HepG2 (cell line): ENCODE measurements at regions not wholly inside any gene's neighbourhood (a gene's known extent, or its start where the extent isn't known, plus 50 kb on each side); places are given as distances from the start of the nearest gene placed in this dataset.

Experiments used
- ATAC-seq: fragments of 200-7000 bp; cut with Tn5 transposase; 3 replicates; pipeline ENCODE4 v1.9.1; 2020; ENCODE audit warnings: mild to moderate bottlenecking, moderate library complexity
- BruUV-seq: library from RNA; stranded (reverse); fragments of 400-500 nt; replicated peaks from 2 replicates; lab custom pipeline; 2021; lab: Mats Ljungman, UMichigan
- CTCF ChIA-PET: fragments of 300-600 bp; formaldehyde crosslinking; extraction: SDS; loops from one replicate; lab custom pipeline; 2021; ENCODE audit warnings: low total read pairs, inconsistent platforms, low intra/inter-chr PET ratio; lab: Yijun Ruan, JAX
- POLR2A ChIA-PET: fragments of 350-600 bp; sonication (Branson Sonifier 250); formaldehyde crosslinking; loops from one replicate; lab custom pipeline; 2020; ENCODE audit warnings: antibody characterized with exemption, inconsistent platforms; lab: Yijun Ruan, JAX
- DNase-seq: peaks from one replicate; pipeline ENCODE4 v3.0.0-alpha.2; 2015; ENCODE audit warnings: low spot score
- FAIRE-seq: peaks from 3 replicates; lab custom pipeline; 2011; peaks lifted over from hg19 to GRCh38; lab: Jason Lieb, UNC
- H2AFZ ChIP-seq: one replicate; pipeline ENCODE4 v1.6.1; 2011; ENCODE audit warnings: low read length, inconsistent platforms
- H3K27ac ChIP-seq: fragments of 300-600 bp; 3 replicates; pipeline ENCODE4 v1.8.0; 2011; ENCODE audit warnings: mixed run types, mild to moderate bottlenecking, mixed read lengths, low read length, inconsistent platforms; ENCODE audit not compliant: insufficient read depth; ENCODE audit errors: extremely low read length
- H3K27me3 ChIP-seq, 2 experiments: fragments of 200-600 bp in 1 of 2; 2 replicates in 1 of 2; 3 replicates in 1 of 2; pipeline versions ENCODE4 v1.6.0 to v1.8.0; 2011; ENCODE audit warnings: low read length in 2 of 2, mild to moderate bottlenecking in 2 of 2, moderate library complexity in 2 of 2, inconsistent platforms in 1 of 2; ENCODE audit not compliant: insufficient read depth in 2 of 2, control insufficient read depth in 1 of 2
- H3K36me3 ChIP-seq, 2 experiments: fragments of 200-600 bp in 1 of 2; replicated peaks in 1 of 2; 2 replicates in 1 of 2; 3 replicates in 1 of 2; pipeline versions ENCODE4 v1.5.1 to v1.8.0; 2011; ENCODE audit warnings: low read length in 2 of 2, inconsistent platforms in 1 of 2; ENCODE audit not compliant: insufficient read depth in 2 of 2, control insufficient read depth in 1 of 2
- H3K4me1 ChIP-seq: 2 replicates; pipeline ENCODE4 v1.5.1; 2012; ENCODE audit warnings: low read length, inconsistent platforms; ENCODE audit not compliant: insufficient read depth
- H3K4me2 ChIP-seq: 2 replicates; pipeline ENCODE4 v1.6.0; 2011; ENCODE audit warnings: low read depth, low read length, inconsistent platforms
- H3K4me3 ChIP-seq, 3 experiments: fragments of 200-600 bp in 1 of 3; sonication (generic), shearing (Covaris generic) in 1 of 3; replicated peaks in 1 of 3; 2 replicates each; pipeline ENCODE4 v1.5.1; 2011 to 2016; ENCODE audit warnings: low read length in 3 of 3, inconsistent platforms in 2 of 3, low read depth in 2 of 3, mild to moderate bottlenecking in 2 of 3, control low read depth in 1 of 3, mixed read lengths in 1 of 3; ENCODE audit not compliant: insufficient read depth in 1 of 3
- H3K79me2 ChIP-seq: one replicate; pipeline ENCODE4 v1.6.1; 2011; ENCODE audit warnings: low read length, inconsistent platforms; ENCODE audit not compliant: insufficient read depth
- H3K9ac ChIP-seq: 2 replicates; pipeline ENCODE4 v1.6.0; 2011; ENCODE audit warnings: mild to moderate bottlenecking, low read depth, low read length, inconsistent platforms; ENCODE audit not compliant: insufficient read depth
- H3K9me3 ChIP-seq: 2 replicates; pipeline ENCODE4 v1.5.1; 2012; ENCODE audit warnings: mild to moderate bottlenecking, low read length
- H4K20me1 ChIP-seq: 2 replicates; pipeline ENCODE4 v1.6.0; 2011; ENCODE audit warnings: inconsistent platforms, mild to moderate bottlenecking, low read length, moderate library complexity; ENCODE audit not compliant: insufficient read depth
- HES4 ChIP-seq: sonication (generic); formaldehyde crosslinking; IDR thresholded peaks from 2 replicates; pipeline ENCODE4 v1.9.0; 2021; ENCODE audit warnings: mild to moderate bottlenecking, missing genetic modification reagents, borderline replicate concordance
- KDM3A ChIP-seq: IDR thresholded peaks from 2 replicates; pipeline ENCODE4 v1.6.1; 2018; ENCODE audit warnings: low read depth, missing compliant biosample characterization
- PRMT3 ChIP-seq: sonication (generic); formaldehyde crosslinking; IDR thresholded peaks from 2 replicates; pipeline ENCODE4 v1.8.1; 2022; ENCODE audit warnings: low read depth, mild to moderate bottlenecking, moderate library complexity, missing genetic modification reagents, borderline replicate concordance
- SYNCRIP ChIP-seq: fragments of 200-400 bp; formaldehyde crosslinking; IDR thresholded peaks from 2 replicates; pipeline ENCODE4 v1.6.1; 2018; ENCODE audit warnings: mild to moderate bottlenecking, low read depth, low read length; ENCODE audit not compliant: insufficient read depth
- YY1 ChIP-seq: IDR thresholded peaks from 2 replicates; pipeline ENCODE4 v1.6.1; 2011; ENCODE audit warnings: low read length, low read depth, moderate library complexity, mild to moderate bottlenecking; ENCODE audit not compliant: insufficient read depth, insufficient replicate concordance
- ZBTB37 ChIP-seq: sonication (generic); formaldehyde crosslinking; IDR thresholded peaks from 2 replicates; pipeline ENCODE4 v1.4.0; 2020; ENCODE audit warnings: mild to moderate bottlenecking, missing genetic modification reagents
- ZMYM3 ChIP-seq: sonication (generic); formaldehyde crosslinking; IDR thresholded peaks from 2 replicates; pipeline ENCODE4 v1.5.1; 2020; ENCODE audit warnings: mild to moderate bottlenecking, missing genetic modification reagents
- ZNF263 ChIP-seq: sonication (generic); formaldehyde crosslinking; IDR thresholded peaks from 2 replicates; pipeline ENCODE4 v1.4.0; 2020; ENCODE audit warnings: missing genetic modification reagents
- ZNF354B ChIP-seq: sonication (generic); formaldehyde crosslinking; IDR thresholded peaks from 2 replicates; pipeline ENCODE4 v1.8.0; 2022; ENCODE audit warnings: mild to moderate bottlenecking, missing genetic modification reagents
- ZNF597 ChIP-seq: sonication (generic); formaldehyde crosslinking; IDR thresholded peaks from 2 replicates; pipeline ENCODE4 v1.5.0; 2020; ENCODE audit warnings: missing genetic modification reagents
- ZNF672 ChIP-seq: sonication (generic); formaldehyde crosslinking; IDR thresholded peaks from 2 replicates; pipeline ENCODE4 v1.8.1; 2022; ENCODE audit warnings: missing genetic modification reagents
- ZSCAN25 ChIP-seq: sonication (generic); formaldehyde crosslinking; IDR thresholded peaks from 2 replicates; pipeline ENCODE4 v1.8.0; 2022; ENCODE audit warnings: mild to moderate bottlenecking, missing genetic modification reagents
- WGBS: methylation state at CpG from one replicate; pipeline ENCODE4 v1.1.6; 2017; ENCODE audit warnings: low lambda C conversion rate; 5-methylcytosine and 5-hydroxymethylcytosine counted together
- in situ Hi-C: cut with HindIII; loops from 2 replicates; pipeline ENCODE4 v1.10.0; 2017; ENCODE audit warnings: low pct_unique_long_range_greater_than_20kb; ENCODE audit not compliant: extremely low pct_ligation_motif_present
- intact Hi-C: fragments of 100-400 bp; cut with micrococcal nuclease; formaldehyde crosslinking; loops from one replicate; pipeline ENCODE4 v1.10.0; 2022; ENCODE audit not compliant: unreplicated experiment
- TF ChIP-seq, protein P1 (sequence below): sonication (generic); formaldehyde crosslinking; IDR thresholded peaks from 2 replicates; pipeline ENCODE4 v1.5.0; 2020; ENCODE audit warnings: missing genetic modification reagents, mild to moderate bottlenecking, borderline replicate concordance
- TF ChIP-seq, protein P2 (sequence below): sonication (generic); formaldehyde crosslinking; IDR thresholded peaks from 2 replicates; pipeline ENCODE4 v1.5.1; 2020; ENCODE audit warnings: missing genetic modification reagents, mild to moderate bottlenecking, borderline replicate concordance

- WGBS = 38% methylated on average over 5 of the region's 5 CpGs
- Histone ChIP-seq H3K36me3 (no peaks in the 10 kb centered on the region), H2AFZ (no peak overlapping the region), H3K27ac (no peak overlapping the region), H3K4me1 (no peaks in the 10 kb centered on the region), H3K9ac (no peak overlapping the region), H4K20me1 (no peaks in the 10 kb centered on the region), H3K79me2 (no peaks in the 10 kb centered on the region), H3K4me2 (no peak overlapping the region), H3K4me3 (no peak overlapping the region), H3K27me3 (no peaks in the 10 kb centered on the region), H3K9me3 (no peaks in the 10 kb centered on the region)
- FAIRE-seq = no peak
- no TSS peak for BruUV-seq
- intact Hi-C loops (no loop called here), in situ Hi-C loops (no loop called here)
- CTCF ChIA-PET = no interaction called here
- POLR2A ChIA-PET = no interaction called here
- no peak for ATAC-seq
- DNase-seq = no peak
- TF ChIP-seq ZNF263 = no peak
- TF ChIP-seq HES4 (CRISPR knock-in tag) = no peak
- no peak for TF ChIP-seq SYNCRIP
- TF ChIP-seq, protein P1, sequence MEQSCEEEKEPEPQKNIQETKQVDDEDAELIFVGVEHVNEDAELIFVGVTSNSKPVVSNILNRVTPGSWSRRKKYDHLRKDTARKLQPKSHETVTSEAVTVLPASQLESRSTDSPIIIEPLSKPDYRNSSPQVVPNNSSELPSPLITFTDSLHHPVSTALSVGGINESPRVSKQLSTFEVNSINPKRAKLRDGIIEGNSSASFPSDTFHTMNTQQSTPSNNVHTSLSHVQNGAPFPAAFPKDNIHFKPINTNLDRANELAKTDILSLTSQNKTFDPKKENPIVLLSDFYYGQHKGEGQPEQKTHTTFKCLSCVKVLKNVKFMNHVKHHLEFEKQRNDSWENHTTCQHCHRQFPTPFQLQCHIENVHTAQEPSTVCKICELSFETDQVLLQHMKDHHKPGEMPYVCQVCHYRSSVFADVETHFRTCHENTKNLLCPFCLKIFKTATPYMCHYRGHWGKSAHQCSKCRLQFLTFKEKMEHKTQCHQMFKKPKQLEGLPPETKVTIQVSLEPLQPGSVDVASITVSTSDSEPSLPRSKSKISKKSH (CRISPR knock-in tag) = no peak
- no peak for TF ChIP-seq ZSCAN25 (CRISPR knock-in tag)
These were observed 664.7 kb downstream of the INHBA start for GRCh38 chr7:41038211-41038610.

- FAIRE-seq (no peak), ATAC-seq (no peak), DNase-seq (no peak)
- ChIA-PET POLR2A (no interaction called here), CTCF (no interaction called here)
- no peak overlapping the region for H3K27ac ChIP-seq
- in situ Hi-C loops (no loop called here), intact Hi-C loops (no loop called here)
- H4K20me1 ChIP-seq = no peaks in the 10 kb centered on the region
- no peaks in the 10 kb centered on the region for H3K9me3 ChIP-seq
- no TSS peak for BruUV-seq
- no peak overlapping the region for H2AFZ ChIP-seq
- H3K27me3 ChIP-seq = no peaks in the 10 kb centered on the region
- 38% methylated on average over 5 of the region's 5 CpGs for WGBS
- no peak overlapping the region for H3K4me3 ChIP-seq
- no peak overlapping the region for H3K4me2 ChIP-seq
- H3K79me2 ChIP-seq = no peaks in the 10 kb centered on the region
- no peak overlapping the region for H3K9ac ChIP-seq
- no peaks in the 10 kb centered on the region for H3K4me1 ChIP-seq
- H3K36me3 ChIP-seq = no peaks in the 10 kb centered on the region
- no peak for TF ChIP-seq YY1
- no peak for TF ChIP-seq ZNF354B (CRISPR knock-in tag)
- no peak for TF ChIP-seq ZNF597 (CRISPR knock-in tag)
- TF ChIP-seq, protein P2, sequence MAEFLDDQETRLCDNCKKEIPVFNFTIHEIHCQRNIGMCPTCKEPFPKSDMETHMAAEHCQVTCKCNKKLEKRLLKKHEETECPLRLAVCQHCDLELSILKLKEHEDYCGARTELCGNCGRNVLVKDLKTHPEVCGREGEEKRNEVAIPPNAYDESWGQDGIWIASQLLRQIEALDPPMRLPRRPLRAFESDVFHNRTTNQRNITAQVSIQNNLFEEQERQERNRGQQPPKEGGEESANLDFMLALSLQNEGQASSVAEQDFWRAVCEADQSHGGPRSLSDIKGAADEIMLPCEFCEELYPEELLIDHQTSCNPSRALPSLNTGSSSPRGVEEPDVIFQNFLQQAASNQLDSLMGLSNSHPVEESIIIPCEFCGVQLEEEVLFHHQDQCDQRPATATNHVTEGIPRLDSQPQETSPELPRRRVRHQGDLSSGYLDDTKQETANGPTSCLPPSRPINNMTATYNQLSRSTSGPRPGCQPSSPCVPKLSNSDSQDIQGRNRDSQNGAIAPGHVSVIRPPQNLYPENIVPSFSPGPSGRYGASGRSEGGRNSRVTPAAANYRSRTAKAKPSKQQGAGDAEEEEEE (CRISPR knock-in tag) = no peak
- no peak for TF ChIP-seq ZMYM3 (CRISPR knock-in tag)
- TF ChIP-seq PRMT3 (CRISPR knock-in tag) = no peak
- no peak for TF ChIP-seq ZNF672 (CRISPR knock-in tag)
- TF ChIP-seq KDM3A (CRISPR knock-in tag) = no peak
- TF ChIP-seq ZBTB37 = no peak
These were observed 665.2 kb downstream of the INHBA start for GRCh38 chr7:41037691-41038090.
